H1 (cell line): ENCODE measurements at regions not wholly inside any gene's neighbourhood (a gene's known extent, or its start where the extent isn't known, plus 50 kb on each side); places are given as distances from the start of the nearest gene placed in this dataset.

Experiments
- CTCF ChIA-PET: fragments of 300-600 bp; sonication (Branson Sonifier 250); formaldehyde crosslinking; loops from one replicate; lab custom pipeline; 2021; ENCODE audit not compliant: partially characterized antibody; lab: Charles Lee
- POLR2A ChIA-PET: fragments of 300-600 bp; sonication (Branson Sonifier 250); formaldehyde crosslinking; loops from one replicate; lab custom pipeline; 2021; ENCODE audit warnings: inconsistent platforms; ENCODE audit not compliant: partially characterized antibody; lab: Charles Lee
- DNase-seq, 2 experiments: peaks; one replicate each; pipeline versions ENCODE4 v3.0.0 to v3.0.0-alpha.2; 2010 to 2022; ENCODE audit warnings: low spot score in 2 of 2, low read depth in 1 of 2, mixed read lengths in 1 of 2
- FAIRE-seq: peaks from 2 replicates; lab custom pipeline; 2011; peaks lifted over from hg19 to GRCh38; lab: Jason Lieb, UNC
- H2AFZ ChIP-seq: 2 replicates; pipeline ENCODE4 v1.8.1; 2012; ENCODE audit warnings: low read length, inconsistent platforms
- H2AK5ac ChIP-seq: 2 replicates; pipeline ENCODE4 v1.6.1; 2013; ENCODE audit warnings: low read depth, low read length
- H2BK120ac ChIP-seq: replicated peaks from 2 replicates; pipeline ENCODE3; 2013; ENCODE audit warnings: low read depth, low read length, inconsistent platforms
- H2BK12ac ChIP-seq: 2 replicates; pipeline ENCODE4 v1.6.1; 2013; ENCODE audit warnings: low read depth, low read length
- H2BK15ac ChIP-seq: 2 replicates; pipeline ENCODE4 v1.6.1; 2013; ENCODE audit warnings: low read length
- H2BK20ac ChIP-seq: 2 replicates; pipeline ENCODE4 v1.6.1; 2013; ENCODE audit warnings: low read length
- H2BK5ac ChIP-seq: 2 replicates; pipeline ENCODE4 v1.6.1; 2013; ENCODE audit warnings: low read depth, low read length
- H3K14ac ChIP-seq: 2 replicates; pipeline ENCODE4 v1.6.1; 2013; ENCODE audit warnings: inconsistent platforms; ENCODE audit not compliant: insufficient read length
- H3K18ac ChIP-seq: 2 replicates; pipeline ENCODE4 v1.6.1; 2013; ENCODE audit warnings: low read length; ENCODE audit errors: extremely low read depth
- H3K23ac ChIP-seq: 2 replicates; pipeline ENCODE4 v1.6.1; 2013; ENCODE audit warnings: inconsistent platforms; ENCODE audit not compliant: insufficient read length
- H3K23me2 ChIP-seq: 2 replicates; pipeline ENCODE4 v1.6.1; 2013; ENCODE audit warnings: low read depth, low read length
- H3K27ac ChIP-seq: 2 replicates; pipeline ENCODE4 v1.6.1; 2011; ENCODE audit warnings: low read depth, low read length, inconsistent platforms
- H3K27me3 ChIP-seq, 4 experiments: replicated peaks in 1 of 4; 1 replicate in 1 of 4; 2 replicates in 3 of 4; pipeline versions ENCODE4 v1.6.1 to v1.8.1; 2011 to 2013; ENCODE audit warnings: low read length in 3 of 4, mild to moderate bottlenecking in 3 of 4, inconsistent platforms in 2 of 4, mixed read lengths in 2 of 4, moderate library complexity in 1 of 4; ENCODE audit not compliant: control insufficient read depth in 3 of 4, insufficient read depth in 3 of 4; ENCODE audit errors: extremely low read depth in 1 of 4
- H3K36me3 ChIP-seq, 4 experiments: 2 replicates each; pipeline versions ENCODE4 v1.6.1 to v1.8.1; 2011 to 2013; ENCODE audit warnings: mild to moderate bottlenecking in 4 of 4, low read length in 3 of 4, moderate library complexity in 2 of 4, control low read depth in 1 of 4, inconsistent platforms in 1 of 4; ENCODE audit not compliant: insufficient read depth in 4 of 4, control insufficient read depth in 2 of 4
- H3K4ac ChIP-seq: replicated peaks from 2 replicates; pipeline ENCODE3; 2013; ENCODE audit warnings: low read length, low read depth, mixed read lengths, inconsistent platforms; ENCODE audit not compliant: insufficient read length
- H3K4me1 ChIP-seq, 4 experiments: replicated peaks in 1 of 4; 1 replicate in 1 of 4; 2 replicates in 3 of 4; pipeline versions ENCODE4 v1.6.1 to v1.8.1; 2011 to 2013; ENCODE audit warnings: low read length in 3 of 4, inconsistent platforms in 2 of 4, mixed read lengths in 1 of 4; ENCODE audit not compliant: insufficient read depth in 4 of 4, control insufficient read depth in 3 of 4
- H3K4me2 ChIP-seq, 2 experiments: 2 replicates each; pipeline versions ENCODE4 v1.6.1 to v1.8.1; 2011 to 2013; ENCODE audit warnings: low read depth in 2 of 2, low read length in 2 of 2, control low read depth in 1 of 2, inconsistent platforms in 1 of 2, mild to moderate bottlenecking in 1 of 2; ENCODE audit not compliant: insufficient read depth in 1 of 2
- H3K4me3 ChIP-seq, 4 experiments: fragments of 200-600, 300-600 bp in 1 of 4; sonication (generic), shearing (Covaris generic), sonication (Bioruptor Twin) in 1 of 4; 2 replicates each; pipeline versions ENCODE4 v1.5.1 to v1.8.1; 2011 to 2016; ENCODE audit warnings: low read length in 4 of 4, low read depth in 3 of 4, control low read depth in 2 of 4, inconsistent platforms in 2 of 4, mild to moderate bottlenecking in 2 of 4, mixed read lengths in 1 of 4, moderate library complexity in 1 of 4; ENCODE audit not compliant: insufficient read depth in 2 of 4; ENCODE audit errors: extremely low read depth in 1 of 4
- H3K56ac ChIP-seq: replicated peaks from 2 replicates; pipeline ENCODE3; 2013; ENCODE audit warnings: low read depth, mild to moderate bottlenecking, mixed read lengths, low read length, inconsistent platforms; ENCODE audit not compliant: insufficient read length
- H3K79me1 ChIP-seq: 2 replicates; pipeline ENCODE4 v1.6.1; 2013; ENCODE audit warnings: low read depth, low read length, control low read depth
- H3K79me2 ChIP-seq, 2 experiments: 2 replicates each; pipeline versions ENCODE4 v1.6.1 to v1.8.1; 2012 to 2013; ENCODE audit warnings: low read length in 2 of 2, mild to moderate bottlenecking in 2 of 2, inconsistent platforms in 1 of 2; ENCODE audit not compliant: insufficient read depth in 2 of 2, control insufficient read depth in 1 of 2
- H3K9ac ChIP-seq, 4 experiments: replicated peaks in 1 of 4; 1 replicate in 1 of 4; 2 replicates in 3 of 4; pipeline versions ENCODE4 v1.6.1 to v1.8.1; 2011 to 2013; ENCODE audit warnings: low read depth in 3 of 4, low read length in 3 of 4, control low read depth in 2 of 4, mild to moderate bottlenecking in 2 of 4, moderate library complexity in 2 of 4, inconsistent platforms in 1 of 4; ENCODE audit errors: extremely low read depth in 1 of 4
- H3K9me3 ChIP-seq, 2 experiments: 2 replicates each; pipeline versions ENCODE4 v1.6.1 to v1.8.1; 2012 to 2013; ENCODE audit warnings: mild to moderate bottlenecking in 2 of 2, moderate library complexity in 2 of 2, control low read depth in 1 of 2, inconsistent platforms in 1 of 2, low read depth in 1 of 2, low read length in 1 of 2, mixed read lengths in 1 of 2; ENCODE audit not compliant: insufficient read depth in 2 of 2
- H4K20me1 ChIP-seq, 2 experiments: replicated peaks in 1 of 2; 2 replicates each; pipeline versions ENCODE3 to v1.8.1; 2011 to 2013; ENCODE audit warnings: inconsistent platforms in 2 of 2, low read length in 2 of 2, mild to moderate bottlenecking in 1 of 2; ENCODE audit not compliant: insufficient read depth in 2 of 2, control insufficient read depth in 1 of 2
- H4K5ac ChIP-seq: 2 replicates; pipeline ENCODE4 v1.6.1; 2013; ENCODE audit warnings: low read length, low read depth, mixed read lengths, inconsistent platforms; ENCODE audit not compliant: insufficient read length
- H4K8ac ChIP-seq: 2 replicates; pipeline ENCODE4 v1.8.0; 2013; ENCODE audit warnings: mild to moderate bottlenecking, moderate library complexity, low read length, inconsistent platforms; ENCODE audit not compliant: insufficient read depth; ENCODE audit errors: extremely low read depth
- H4K91ac ChIP-seq: replicated peaks from 2 replicates; pipeline ENCODE3; 2013; ENCODE audit warnings: low read length, mixed read lengths, inconsistent platforms; ENCODE audit not compliant: insufficient read length
- CHD1 ChIP-seq: IDR thresholded peaks from 2 replicates; pipeline ENCODE4 v1.6.1; 2012; ENCODE audit warnings: low read depth, low read length, improper control_type of control experiment
- EZH2 ChIP-seq: fragments of 200-600 bp; sonication (generic); IDR thresholded peaks from 2 replicates; pipeline ENCODE4 v1.7.1; 2012; ENCODE audit warnings: low read depth, mild to moderate bottlenecking, moderate library complexity, low read length, inconsistent platforms; ENCODE audit not compliant: severe bottlenecking
- HDAC2 ChIP-seq, 2 experiments: fragments of 300-600 bp in 1 of 2; sonication (generic) in 1 of 2; IDR thresholded peaks; 2 replicates each; pipeline ENCODE4 v1.6.1; 2011 to 2012; ENCODE audit warnings: low read depth in 2 of 2, low read length in 2 of 2, mild to moderate bottlenecking in 2 of 2, moderate library complexity in 2 of 2, borderline replicate concordance in 1 of 2, inconsistent platforms in 1 of 2
- PHF8 ChIP-seq: fragments of 200-600 bp; sonication (generic); conservative IDR thresholded peaks from 2 replicates; pipeline ENCODE4 v1.7.1; 2012; ENCODE audit warnings: low read depth, mild to moderate bottlenecking, inconsistent platforms, low read length, moderate library complexity
- RBBP5 ChIP-seq: IDR thresholded peaks from 2 replicates; pipeline ENCODE4 v1.7.1; 2012; ENCODE audit warnings: low read depth, mild to moderate bottlenecking, inconsistent platforms, low read length, moderate library complexity, borderline replicate concordance
- SP4 ChIP-seq: IDR thresholded peaks from 2 replicates; pipeline ENCODE4 v1.6.1; 2012; ENCODE audit warnings: low read length, inconsistent platforms
- SUZ12 ChIP-seq: fragments of 200-600 bp; sonication (generic); IDR thresholded peaks from 2 replicates; pipeline ENCODE4 v1.6.1; 2012; ENCODE audit warnings: mild to moderate bottlenecking, inconsistent platforms, low read length, moderate library complexity, mixed read lengths
- TCF12 ChIP-seq: IDR thresholded peaks from 2 replicates; pipeline ENCODE4 v1.6.1; 2011; ENCODE audit warnings: low read depth, mild to moderate bottlenecking, low read length

- FAIRE-seq: no peak
- Histone ChIP-seq H4K91ac (no peak overlapping the region), H3K23me2 (no peaks in the 10 kb centered on the region), H4K8ac (no peak overlapping the region), H2BK20ac (no peak overlapping the region), H3K27ac (no peak overlapping the region), H2BK12ac (no peak overlapping the region), H3K23ac (no peak overlapping the region), H3K9me3 (no peaks in the 10 kb centered on the region), H4K5ac (no peak overlapping the region), H3K4me2 (no peak overlapping the region), H3K18ac (no peak overlapping the region), H3K4ac (no peak overlapping the region), H2AK5ac (no peak overlapping the region), H4K20me1 (no peaks in the 10 kb centered on the region), H3K36me3 (no peaks in the 10 kb centered on the region), H3K4me1 (no peaks in the 10 kb centered on the region), H3K79me2 (no peaks in the 10 kb centered on the region), H2AFZ (no peak overlapping the region), H3K14ac (no peak overlapping the region), H2BK15ac (no peak overlapping the region), H3K79me1 (no peaks in the 10 kb centered on the region), H3K9ac (no peak overlapping the region), H2BK120ac (no peak overlapping the region), H2BK5ac (no peak overlapping the region), H3K56ac (no peak overlapping the region), H3K27me3 (no peaks in the 10 kb centered on the region), H3K4me3 (no peak overlapping the region)
- TF ChIP-seq HDAC2 (IDR thresholded peaks at IDR 0.05; ENCODE audit: borderline replicate concordance in 1 of 2, low read depth in 2 of 2, low read length in 2 of 2) (no peak), PHF8 (no peak), SP4 (no peak), SUZ12 (no peak), RBBP5 (no peak), EZH2 (no peak), CHD1 (no peak), TCF12 (no peak)
- POLR2A ChIA-PET: no interaction called here
- CTCF ChIA-PET: interaction anchor here (0.7 kb wide), 1 partner anchor 80 kb away, joined by 3 read pairs; no protein-coding TSS in a partner anchor
- DNase-seq: no peak
Measured at GRCh38 chr13:63345835-63346234, 1930.2 kb upstream of the PCDH20 start.
